KMS-11 (cell line): ENCODE measurements at regions not wholly inside any gene's neighbourhood (a gene's known extent, or its start where the extent isn't known, plus 50 kb on each side); places are given as distances from the start of the nearest gene placed in this dataset.

Experiments
- H2AFZ ChIP-seq: fragments of 200-600 bp; sonication (generic); 2 replicates; pipeline ENCODE4 v1.6.1; 2016; ENCODE audit warnings: antibody characterized with exemption, mixed run types, low read depth
- H3K27ac ChIP-seq: fragments of 200-600 bp; sonication (generic); 2 replicates; pipeline ENCODE4 v1.6.1; 2016; ENCODE audit warnings: mild to moderate bottlenecking, mixed run types
- H3K27me3 ChIP-seq: fragments of 200-600 bp; sonication (generic); 2 replicates; pipeline ENCODE4 v1.6.1; 2017; ENCODE audit warnings: mild to moderate bottlenecking, low read depth, mixed run types, moderate library complexity; ENCODE audit not compliant: insufficient read depth
- H3K36me3 ChIP-seq: fragments of 200-600 bp; sonication (generic); 2 replicates; pipeline ENCODE4 v1.6.1; 2017; ENCODE audit warnings: mild to moderate bottlenecking, mixed run types; ENCODE audit not compliant: insufficient read depth
- H3K4me1 ChIP-seq: fragments of 200-600 bp; sonication (generic); 2 replicates; pipeline ENCODE4 v1.6.1; 2016; ENCODE audit warnings: mild to moderate bottlenecking, low read depth, mixed run types; ENCODE audit not compliant: poor library complexity, severe bottlenecking
- H3K4me2 ChIP-seq: fragments of 200-600 bp; sonication (generic); 2 replicates; pipeline ENCODE4 v1.7.0; 2016; ENCODE audit warnings: mild to moderate bottlenecking, mixed run types
- H3K4me3 ChIP-seq: fragments of 200-600 bp; sonication (generic); IDR thresholded peaks from 2 replicates; pipeline ENCODE4 v1.6.1; 2017; ENCODE audit warnings: low read depth, low read length, mixed read lengths; ENCODE audit not compliant: insufficient read depth
- H3K79me2 ChIP-seq: fragments of 200-600 bp; sonication (generic); 2 replicates; pipeline ENCODE4 v1.6.1; 2016; ENCODE audit warnings: low read depth, mixed run types; ENCODE audit not compliant: insufficient read depth
- H3K9ac ChIP-seq: fragments of 200-600 bp; sonication (generic); 2 replicates; pipeline ENCODE4 v1.6.1; 2016; ENCODE audit warnings: mild to moderate bottlenecking, mixed run types
- H4K20me1 ChIP-seq: fragments of 200-600 bp; sonication (generic); 2 replicates; pipeline ENCODE4 v1.6.1; 2016; ENCODE audit warnings: mild to moderate bottlenecking, mixed run types; ENCODE audit not compliant: insufficient read depth
- TF ChIP-seq, protein P1 (sequence below): fragments of 200-600 bp; sonication (generic); conservative IDR thresholded peaks from 2 replicates; pipeline ENCODE4 v1.6.1; 2017; ENCODE audit warnings: low read depth, mild to moderate bottlenecking, antibody characterized with exemption, low read length, moderate library complexity, mixed read lengths

DNA sequence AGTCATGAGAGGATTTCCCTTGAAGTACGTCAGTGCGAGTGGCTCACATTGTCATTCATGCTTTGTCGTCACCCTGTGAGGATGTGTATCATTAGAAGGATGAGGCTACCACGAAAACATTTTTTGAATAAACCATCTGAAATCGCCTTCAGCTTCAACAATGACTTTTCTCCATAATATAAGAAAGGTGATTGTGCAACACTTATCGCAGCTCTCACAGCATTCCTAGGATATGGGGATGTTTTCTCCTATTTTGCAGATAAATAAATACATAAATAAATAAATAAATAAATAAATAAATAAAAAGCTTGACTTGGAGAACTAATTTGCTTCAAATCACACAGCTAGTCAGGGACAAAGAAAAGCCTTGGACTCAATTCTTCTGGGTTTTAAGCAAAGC lies 326.5 kb downstream of the FOXA2 start:
- Histone ChIP-seq H3K27ac (no peak overlapping the region), H3K4me1 (no peaks in the 10 kb centered on the region), H3K79me2 (no peaks in the 10 kb centered on the region), H3K4me2 (no peak overlapping the region), H2AFZ (no peak overlapping the region), H4K20me1 (no peaks in the 10 kb centered on the region), H3K9ac (no peak overlapping the region), H3K36me3 (no peaks in the 10 kb centered on the region), H3K27me3 (no peaks in the 10 kb centered on the region), H3K4me3 (no peak overlapping the region)
- TF ChIP-seq, protein P1, sequence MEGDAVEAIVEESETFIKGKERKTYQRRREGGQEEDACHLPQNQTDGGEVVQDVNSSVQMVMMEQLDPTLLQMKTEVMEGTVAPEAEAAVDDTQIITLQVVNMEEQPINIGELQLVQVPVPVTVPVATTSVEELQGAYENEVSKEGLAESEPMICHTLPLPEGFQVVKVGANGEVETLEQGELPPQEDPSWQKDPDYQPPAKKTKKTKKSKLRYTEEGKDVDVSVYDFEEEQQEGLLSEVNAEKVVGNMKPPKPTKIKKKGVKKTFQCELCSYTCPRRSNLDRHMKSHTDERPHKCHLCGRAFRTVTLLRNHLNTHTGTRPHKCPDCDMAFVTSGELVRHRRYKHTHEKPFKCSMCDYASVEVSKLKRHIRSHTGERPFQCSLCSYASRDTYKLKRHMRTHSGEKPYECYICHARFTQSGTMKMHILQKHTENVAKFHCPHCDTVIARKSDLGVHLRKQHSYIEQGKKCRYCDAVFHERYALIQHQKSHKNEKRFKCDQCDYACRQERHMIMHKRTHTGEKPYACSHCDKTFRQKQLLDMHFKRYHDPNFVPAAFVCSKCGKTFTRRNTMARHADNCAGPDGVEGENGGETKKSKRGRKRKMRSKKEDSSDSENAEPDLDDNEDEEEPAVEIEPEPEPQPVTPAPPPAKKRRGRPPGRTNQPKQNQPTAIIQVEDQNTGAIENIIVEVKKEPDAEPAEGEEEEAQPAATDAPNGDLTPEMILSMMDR, result no peak

DNA sequence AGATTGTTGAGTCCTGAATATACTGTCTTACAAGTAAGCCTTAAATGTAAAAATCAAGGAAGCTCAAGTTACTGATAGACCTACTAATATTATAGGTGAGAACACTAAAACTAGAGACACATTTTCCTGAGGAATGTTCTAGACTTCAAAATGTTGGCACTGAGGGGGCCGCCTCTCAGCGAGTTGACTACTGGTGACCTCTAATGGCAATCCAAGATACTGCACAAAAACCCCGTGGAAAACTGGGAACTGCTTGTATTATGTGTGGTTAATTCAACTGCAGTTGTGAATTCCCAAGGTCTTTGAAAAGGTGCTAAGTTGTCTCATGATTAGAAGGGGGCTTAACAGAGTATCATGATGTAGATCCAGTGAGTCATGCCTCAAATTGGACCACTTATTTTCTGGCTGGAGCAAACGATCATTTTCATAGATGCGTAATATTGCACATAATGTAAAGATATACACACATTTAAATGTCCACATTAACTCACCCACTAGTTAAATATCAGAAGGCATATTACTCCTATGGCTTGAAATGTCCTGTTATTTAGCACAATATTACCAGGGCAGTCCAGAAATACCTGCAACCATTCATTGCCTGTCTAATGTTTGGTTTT lies 336.2 kb downstream of the FOXA2 start:
- TF ChIP-seq, protein P1, result peak; percentile 62
- Histone ChIP-seq H3K79me2 (no peaks in the 10 kb centered on the region), H3K4me1 (peaks cover 9% of the 10 kb centered on the region), H3K27me3 (no peaks in the 10 kb centered on the region), H3K9ac (no peak overlapping the region), H2AFZ (no peak overlapping the region), H3K36me3 (no peaks in the 10 kb centered on the region), H3K4me2 (no peak overlapping the region), H3K4me3 (no peak overlapping the region), H4K20me1 (no peaks in the 10 kb centered on the region), H3K27ac (no peak overlapping the region)

DNA sequence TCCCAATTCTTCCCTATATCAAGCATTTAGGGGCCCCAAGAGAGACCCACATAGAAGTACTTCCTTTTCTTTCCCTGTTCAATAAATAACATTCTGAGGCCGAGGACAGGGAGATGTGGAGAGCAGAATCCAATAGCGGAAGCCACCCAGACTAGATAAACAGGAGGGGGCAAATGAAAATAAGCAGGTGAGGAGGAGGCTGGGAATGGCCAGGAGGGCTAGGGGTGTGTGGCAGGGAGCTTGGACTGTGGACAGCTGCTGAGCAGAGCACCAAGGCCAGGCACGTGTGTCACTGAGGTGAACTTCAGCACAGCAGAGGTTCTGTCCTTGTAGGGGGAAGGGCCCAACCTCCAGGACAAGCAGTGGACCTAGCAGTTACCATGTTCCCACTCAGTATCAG lies 339.2 kb downstream of the FOXA2 start:
- Histone ChIP-seq H3K27ac (no peak overlapping the region), H3K79me2 (no peaks in the 10 kb centered on the region), H2AFZ (no peak overlapping the region), H3K4me1 (peaks cover 40% of the 10 kb centered on the region), H3K4me3 (no peak overlapping the region), H3K36me3 (no peaks in the 10 kb centered on the region), H3K9ac (no peak overlapping the region), H3K27me3 (no peaks in the 10 kb centered on the region), H3K4me2 (no peak overlapping the region), H4K20me1 (no peaks in the 10 kb centered on the region)
- TF ChIP-seq, protein P1, result no peak

DNA sequence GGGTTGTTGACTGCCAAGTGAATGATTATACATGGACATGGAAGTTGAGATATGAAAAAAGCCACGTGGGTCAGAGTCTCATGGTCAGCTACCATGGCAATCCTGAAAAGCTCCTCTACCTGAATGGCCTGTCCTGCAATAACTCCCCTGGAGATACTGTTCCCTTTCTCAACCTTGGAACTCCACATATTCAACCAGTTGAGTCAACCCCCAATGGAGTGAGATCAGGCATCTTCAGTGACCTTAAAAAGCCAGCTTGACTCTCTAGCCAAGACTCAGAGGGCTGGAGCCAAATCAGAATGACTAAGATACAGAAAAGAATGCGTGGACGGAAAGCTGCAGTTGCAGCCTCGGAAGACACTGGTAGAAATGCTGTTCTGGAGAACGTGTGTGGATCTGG lies 341.3 kb downstream of the FOXA2 start:
- no peaks in the 10 kb centered on the region for H3K79me2 ChIP-seq
- H3K9ac ChIP-seq, result no peak overlapping the region
- TF ChIP-seq, protein P1, result no peak
- no peak overlapping the region for H3K4me3 ChIP-seq
- no peaks in the 10 kb centered on the region for H3K36me3 ChIP-seq
- no peak overlapping the region for H3K27ac ChIP-seq
- no peak overlapping the region for H2AFZ ChIP-seq
- H3K4me2 ChIP-seq, result peak overlapping the region; percentile 88; the same call in 1 of the 2 replicates
- H3K27me3 ChIP-seq, result no peaks in the 10 kb centered on the region
- H3K4me1 ChIP-seq, result peaks cover 45% of the 10 kb centered on the region
- H4K20me1 ChIP-seq, result no peaks in the 10 kb centered on the region
